HG02943 (cell line): ENCODE measurements at regions not wholly inside any gene's neighbourhood (a gene's known extent, or its start where the extent isn't known, plus 50 kb on each side); places are given as distances from the start of the nearest gene placed in this dataset.

Experiments
- ATAC-seq: cut with Tn5 transposase; IDR thresholded peaks from one replicate; pipeline ENCODE4 v1.9.1; 2021; ENCODE audit warnings: mild to moderate bottlenecking, low read depth, moderate library complexity; ENCODE audit not compliant: unreplicated experiment

DNA sequence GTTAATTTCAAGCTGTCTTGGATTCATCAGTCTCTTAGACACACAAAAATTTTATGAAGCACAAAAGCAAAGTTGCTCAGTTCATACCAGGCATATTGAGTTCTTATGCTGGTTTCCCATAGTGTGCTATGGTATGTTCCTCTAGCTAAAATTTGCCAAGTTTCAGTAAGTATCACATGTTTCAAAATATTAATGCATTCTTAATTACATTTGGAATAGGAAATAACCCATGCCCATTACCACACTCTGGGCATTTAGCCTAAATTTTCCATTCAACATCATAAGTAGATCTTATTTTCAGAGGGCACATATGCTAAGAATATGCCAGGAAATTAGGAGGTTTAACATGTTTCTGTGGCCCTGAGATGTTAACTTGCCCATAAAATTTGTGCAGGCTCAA, 289.9 kb downstream of the SHOX2 start:
- ATAC-seq: no peak

- no peak for ATAC-seq
These were observed 290.5 kb downstream of the SHOX2 start for GRCh38 chr3:157815739-157816138.

- ATAC-seq: no peak
These were observed 295.1 kb downstream of the SHOX2 start for GRCh38 chr3:157810924-157811718.

GRCh38 chr3:157807280-157807679, 298.9 kb downstream of the SHOX2 start:
- no peak for ATAC-seq

- no peak for ATAC-seq
These were observed 300.7 kb downstream of the SHOX2 start for GRCh38 chr3:157805538-157805937.

GRCh38 chr3:157794771-157795170, 291.6 kb upstream of the VEPH1 start:
- ATAC-seq: no peak

DNA sequence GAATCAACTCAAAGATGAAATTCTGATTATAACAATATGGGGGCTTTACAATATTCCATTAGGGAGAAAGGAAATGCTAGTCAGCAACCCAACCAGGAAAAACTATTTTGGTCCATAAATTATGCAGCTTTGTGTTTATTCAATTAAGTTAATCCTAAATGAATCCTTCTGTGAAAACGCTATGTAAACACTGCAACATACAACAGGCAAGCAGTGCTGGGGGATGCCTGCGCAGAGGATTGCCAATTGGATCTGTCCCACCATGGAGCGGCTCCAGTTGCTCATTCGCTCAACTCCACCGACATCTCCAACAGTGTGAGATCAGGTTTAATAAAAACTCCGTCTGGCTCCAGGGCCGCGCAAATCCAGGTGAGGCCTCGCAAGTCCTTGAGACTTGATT, 290.5 kb upstream of the VEPH1 start:
- ATAC-seq: no peak

GRCh38 chr3:157789162-157789561, 285.9 kb upstream of the VEPH1 start:
- ATAC-seq: no peak

- ATAC-seq: no peak
These were observed 283.4 kb upstream of the VEPH1 start for GRCh38 chr3:157786618-157787017.

- ATAC-seq: no peak
These were observed 283.0 kb upstream of the VEPH1 start for GRCh38 chr3:157786211-157786610.

DNA sequence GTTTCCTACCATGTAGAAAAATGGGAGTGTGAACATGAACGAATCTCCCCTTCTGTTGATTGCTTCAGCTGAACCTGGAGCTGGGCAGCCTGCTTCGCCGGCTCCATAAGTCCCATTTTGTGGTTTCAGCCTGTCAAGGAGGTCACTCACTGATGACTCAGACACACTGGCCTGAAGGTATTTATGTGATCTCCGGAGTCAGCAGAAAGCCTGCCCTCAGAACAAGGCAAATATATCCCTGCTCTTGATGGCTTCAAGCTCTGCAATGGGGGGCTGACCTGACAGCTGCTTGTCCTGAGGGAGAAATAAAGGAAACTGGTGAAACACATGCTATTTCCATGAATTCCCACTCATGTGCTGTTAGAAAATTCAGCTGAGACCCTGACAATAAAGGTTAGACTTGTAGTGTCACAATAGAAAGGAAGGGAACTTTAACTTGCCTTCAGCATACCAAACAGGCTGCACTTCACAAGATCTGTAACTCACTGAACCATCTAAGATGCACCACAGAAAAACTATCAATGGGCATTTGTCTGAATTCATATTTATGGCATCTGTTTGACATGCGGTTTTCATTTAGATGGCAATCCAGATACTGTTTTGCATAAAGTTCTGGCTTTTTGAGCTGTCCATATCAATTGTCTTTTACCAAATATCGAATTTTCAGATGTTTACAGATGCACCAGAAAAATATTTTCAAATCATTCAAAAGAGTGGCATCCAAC, 282.0 kb upstream of the VEPH1 start:
- no peak for ATAC-seq

DNA sequence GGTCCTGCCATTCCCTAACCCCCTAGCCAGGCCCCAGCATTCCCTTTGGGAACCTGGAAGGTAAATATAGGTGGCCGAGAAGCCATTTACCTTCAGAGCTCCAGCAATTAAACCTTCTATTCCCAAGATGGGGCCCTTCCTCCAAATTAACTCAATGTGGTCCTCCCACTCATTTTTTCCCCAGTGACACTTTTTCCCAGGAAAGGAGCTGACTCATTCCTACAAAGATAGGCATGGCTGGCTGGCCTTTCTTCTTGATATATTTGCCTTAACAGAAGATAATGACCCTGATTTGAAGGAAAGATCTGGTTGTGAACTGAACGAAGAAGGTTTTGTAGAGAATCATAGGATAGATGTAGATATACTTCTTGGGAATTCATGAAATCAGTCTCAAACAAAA, 279.0 kb upstream of the VEPH1 start:
- ATAC-seq: no peak

- no peak for ATAC-seq
These were observed 273.6 kb upstream of the VEPH1 start for GRCh38 chr3:157776861-157777260.

GRCh38 chr3:157775446-157775845, 272.2 kb upstream of the VEPH1 start:
- ATAC-seq: no peak

DNA sequence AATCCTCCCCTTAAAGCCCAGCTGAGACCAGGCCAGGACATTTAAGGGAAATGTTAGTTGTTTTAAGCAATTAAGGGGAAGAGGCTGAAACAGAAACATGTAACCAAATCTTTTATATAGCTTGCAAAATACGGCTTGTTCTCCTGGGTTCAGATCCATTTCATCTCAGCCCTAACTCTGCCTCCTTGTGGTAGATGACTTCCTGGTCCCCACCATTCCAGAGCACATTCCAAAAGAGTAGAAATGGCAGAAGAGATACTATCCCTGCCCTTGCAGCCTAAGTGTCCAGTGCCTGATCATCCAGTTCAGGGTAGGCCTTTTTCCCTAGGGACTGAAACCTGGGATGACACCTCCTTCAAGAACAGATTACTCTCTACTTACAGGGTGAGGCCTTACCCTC, 266.2 kb upstream of the VEPH1 start:
- ATAC-seq: no peak

- ATAC-seq: no peak
These were observed 264.4 kb upstream of the VEPH1 start for GRCh38 chr3:157767607-157768006.

GRCh38 chr3:157763644-157764043, 260.4 kb upstream of the VEPH1 start:
- ATAC-seq: no peak

GRCh38 chr3:157759311-157759710, 256.1 kb upstream of the VEPH1 start:
- no peak for ATAC-seq

DNA sequence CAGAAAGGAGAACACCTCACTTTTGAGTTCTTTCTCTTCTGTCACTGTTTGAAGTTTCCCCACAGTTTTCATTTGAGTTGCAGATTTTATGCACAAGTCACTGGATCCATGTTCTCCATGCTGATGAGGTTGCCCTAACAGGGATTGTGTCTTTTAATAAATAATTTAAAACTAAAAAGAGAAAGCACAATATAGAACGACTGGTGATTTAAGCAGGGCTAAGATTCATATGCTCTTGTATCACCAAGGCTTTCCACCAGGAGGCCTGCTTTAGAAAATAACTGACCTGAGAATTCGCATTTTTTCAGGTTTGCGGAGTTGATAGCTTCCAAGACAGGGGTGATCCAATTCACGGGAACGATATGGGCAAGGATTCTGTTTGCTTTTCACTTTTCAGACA, 252.0 kb upstream of the VEPH1 start:
- no peak for ATAC-seq

DNA sequence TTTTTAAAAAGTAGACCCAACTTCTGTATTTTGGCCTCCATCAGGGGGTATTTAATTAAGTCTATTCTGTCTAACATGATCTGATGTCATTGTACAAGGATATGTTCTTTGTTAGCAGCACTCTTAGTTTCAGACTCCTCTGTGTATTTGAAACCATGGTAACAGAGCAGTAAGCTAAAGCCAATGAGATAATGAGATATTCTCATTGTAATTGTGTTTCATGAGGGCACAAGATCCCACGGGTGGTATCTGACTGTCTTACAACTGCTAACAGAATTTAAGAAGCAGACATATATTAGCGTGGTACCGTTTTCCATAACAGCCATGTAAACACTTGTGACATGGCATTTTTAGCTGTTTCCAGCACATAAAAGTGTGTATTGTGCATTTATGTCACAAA, 251.2 kb upstream of the VEPH1 start:
- no peak for ATAC-seq

- ATAC-seq: no peak
These were observed 250.5 kb upstream of the VEPH1 start for GRCh38 chr3:157753787-157754136.
